Adrenal gland (tissue), 5 donors: ENCODE measurements at regions not wholly inside any gene's neighbourhood (a gene's known extent, or its start where the extent isn't known, plus 50 kb on each side); places are given as distances from the start of the nearest gene placed in this dataset.

ENCODE experiments used
- POLR2A ChIP-seq, 2 donors: fragments of 450-650 bp; IDR thresholded peaks; one replicate each; pipeline ENCODE4 v1.6.1; 2017; ENCODE audit warnings: antibody characterized with exemption in 2 of 2, mild to moderate bottlenecking in 2 of 2, moderate library complexity in 1 of 2
- TF ChIP-seq, protein P1 (sequence below), 6 experiments: fragments of 450-650 bp in 4 of 6; fragments of 200-600 bp in 2 of 6; sonication (generic) in 1 of 6; IDR thresholded peaks; 1 replicate in 5 of 6; 2 replicates in 1 of 6; pipeline versions ENCODE4 v1.5.1 to v1.8.0; 2016 to 2021; ENCODE audit warnings: antibody characterized with exemption in 6 of 6, mild to moderate bottlenecking in 2 of 6, moderate library complexity in 1 of 6
- donor health status: DM: no; HTN: no; CAD: no.

DNA sequence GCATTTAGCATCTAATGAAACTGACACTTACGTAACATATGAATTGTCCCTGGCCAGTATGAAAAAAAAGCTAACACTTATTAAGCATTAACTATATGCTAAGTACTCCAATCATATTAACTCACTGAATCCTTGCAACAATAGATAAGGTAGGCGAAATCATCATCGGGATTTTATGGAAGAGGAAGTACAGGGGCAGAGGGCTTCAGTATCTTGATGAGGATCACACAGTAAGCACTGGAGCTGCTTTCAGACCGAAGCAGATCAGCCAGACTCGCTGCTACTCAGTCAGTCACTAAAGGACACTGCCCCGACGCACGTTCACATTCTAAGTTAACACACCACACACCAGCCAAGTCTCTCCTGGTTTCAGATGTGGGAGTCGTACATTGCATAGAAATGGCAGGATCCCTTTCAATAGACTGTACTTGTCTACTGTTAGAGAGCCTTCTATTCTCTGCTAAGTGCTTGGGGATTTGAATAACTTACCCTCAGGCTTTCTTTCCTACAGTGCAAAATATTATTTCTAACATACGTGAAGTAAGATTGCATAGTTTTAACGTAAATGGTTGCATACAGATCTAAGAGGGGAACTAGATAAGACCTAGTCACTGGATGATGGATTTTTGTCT lies 540.2 kb upstream of the TENM3 start:
- TF ChIP-seq, protein P1, sequence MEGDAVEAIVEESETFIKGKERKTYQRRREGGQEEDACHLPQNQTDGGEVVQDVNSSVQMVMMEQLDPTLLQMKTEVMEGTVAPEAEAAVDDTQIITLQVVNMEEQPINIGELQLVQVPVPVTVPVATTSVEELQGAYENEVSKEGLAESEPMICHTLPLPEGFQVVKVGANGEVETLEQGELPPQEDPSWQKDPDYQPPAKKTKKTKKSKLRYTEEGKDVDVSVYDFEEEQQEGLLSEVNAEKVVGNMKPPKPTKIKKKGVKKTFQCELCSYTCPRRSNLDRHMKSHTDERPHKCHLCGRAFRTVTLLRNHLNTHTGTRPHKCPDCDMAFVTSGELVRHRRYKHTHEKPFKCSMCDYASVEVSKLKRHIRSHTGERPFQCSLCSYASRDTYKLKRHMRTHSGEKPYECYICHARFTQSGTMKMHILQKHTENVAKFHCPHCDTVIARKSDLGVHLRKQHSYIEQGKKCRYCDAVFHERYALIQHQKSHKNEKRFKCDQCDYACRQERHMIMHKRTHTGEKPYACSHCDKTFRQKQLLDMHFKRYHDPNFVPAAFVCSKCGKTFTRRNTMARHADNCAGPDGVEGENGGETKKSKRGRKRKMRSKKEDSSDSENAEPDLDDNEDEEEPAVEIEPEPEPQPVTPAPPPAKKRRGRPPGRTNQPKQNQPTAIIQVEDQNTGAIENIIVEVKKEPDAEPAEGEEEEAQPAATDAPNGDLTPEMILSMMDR (IDR thresholded peaks at IDR 0.05), result no peak
- no peak for TF ChIP-seq POLR2A (IDR thresholded peaks at IDR 0.05)
